ENCODE measurements at regions not wholly inside any gene's neighbourhood (a gene's known extent, or its start where the extent isn't known, plus 50 kb on each side); places are given as distances from the start of the nearest gene placed in this dataset.
"Not testable (repeated sequence)": the region's sequence is repeated elsewhere in the genome, so short reads cannot be mapped to it uniquely, and the experiment has no call there.

DNA sequence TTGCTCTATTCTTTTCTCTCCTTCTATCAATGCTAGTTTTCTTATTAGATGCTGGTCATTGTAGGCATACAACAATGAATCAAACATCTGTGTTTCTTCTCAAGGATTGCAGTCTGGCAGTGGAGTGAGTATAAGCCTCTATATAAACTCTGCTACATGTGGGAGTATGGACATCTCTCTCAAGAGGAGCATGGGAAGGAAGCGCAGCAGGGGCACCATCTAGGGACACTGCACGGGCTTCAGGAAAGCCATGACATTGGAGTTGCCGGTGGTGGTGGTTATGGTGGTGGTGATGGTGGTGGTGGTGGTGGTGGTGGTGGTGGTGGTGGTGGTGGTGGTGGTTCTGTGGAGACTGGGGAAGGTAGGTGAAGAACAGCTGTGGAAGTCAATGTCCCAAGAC lies 462.6 kb downstream of the RNF144A start:
- no peaks in the 10 kb centered on the region for H3K36me3 Mint-ChIP-seq
- H3K9me3 Mint-ChIP-seq: no peaks in the 10 kb centered on the region
- ATAC-seq (no peak), DNase-seq (no peak)
- H3K27ac Mint-ChIP-seq: peak overlapping the region in 1 of 10 donors; percentile 33
- peaks cover 0 to 4% (median 2%) of the 10 kb centered on the region in 4 donors for H3K4me1 Mint-ChIP-seq
- H3K27me3 Mint-ChIP-seq: peaks cover 1 to 21% (median 9%) of the 10 kb centered on the region in 5 donors
- H3K4me3 Mint-ChIP-seq: no peak overlapping the region
- POLR2A ChIA-PET: no interaction called here

DNA sequence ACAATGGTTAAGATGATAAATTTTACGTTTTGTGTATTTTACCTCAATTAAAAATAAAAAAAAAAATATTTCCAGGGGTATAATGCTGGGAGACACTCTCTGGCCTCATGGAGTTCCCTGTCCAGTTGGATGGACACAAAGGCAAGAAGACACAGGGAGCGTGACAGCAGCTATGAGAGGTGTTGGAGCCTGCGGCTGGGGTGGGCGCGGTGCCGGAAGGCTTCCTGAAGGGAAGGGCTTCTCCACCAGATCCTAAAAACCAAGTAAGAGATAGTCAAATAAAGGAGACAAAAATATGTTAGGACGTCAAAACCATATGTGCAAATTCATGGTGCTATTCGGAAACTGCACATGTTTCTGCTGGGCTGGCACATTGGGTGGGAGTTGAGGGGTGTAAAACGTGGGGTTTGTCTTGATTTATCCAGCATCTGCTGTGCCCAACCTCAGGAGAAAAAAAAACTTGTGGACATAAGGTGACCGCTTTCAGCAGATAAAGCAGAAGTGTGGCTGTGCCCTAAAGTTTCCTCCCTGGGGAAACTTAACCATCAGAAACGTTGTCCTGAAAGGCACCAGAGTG lies 467.6 kb downstream of the RNF144A start:
- POLR2A ChIA-PET: no interaction called here
- Mint-ChIP-seq H3K36me3 (no peaks in the 10 kb centered on the region), H3K4me3 (no peak overlapping the region), H3K27me3 (peaks cover 0 to 10% (median 6%) of the 10 kb centered on the region in 5 donors), H3K9me3 (no peaks in the 10 kb centered on the region), H3K4me1 (no peaks in the 10 kb centered on the region), H3K27ac (no peak overlapping the region)
- DNase-seq (no peak), ATAC-seq (no peak)

DNA sequence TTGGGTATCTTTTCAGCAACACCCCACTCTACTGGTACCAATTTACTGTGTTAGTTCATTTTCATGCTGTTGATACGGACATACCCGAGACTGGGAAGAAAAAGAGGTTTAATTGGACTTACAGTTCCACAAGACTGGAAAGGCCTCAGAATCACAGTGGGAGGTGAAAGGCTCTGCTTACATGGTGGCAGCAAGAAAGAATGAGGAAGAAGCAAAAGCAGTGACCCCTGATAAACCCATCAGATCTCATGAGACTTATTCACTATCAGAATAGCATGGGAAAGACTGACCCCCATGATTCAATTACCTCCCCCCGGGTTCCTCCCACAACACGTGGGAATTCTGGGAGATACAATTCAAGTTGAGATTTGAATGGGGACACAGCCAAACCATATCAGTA lies 473.1 kb downstream of the RNF144A start:
- H3K4me1 Mint-ChIP-seq, H3K27me3 Mint-ChIP-seq, POLR2A ChIA-PET, DNase-seq, H3K4me3 Mint-ChIP-seq, H3K9me3 Mint-ChIP-seq, H3K36me3 Mint-ChIP-seq, ATAC-seq, H3K27ac Mint-ChIP-seq: not testable (repeated sequence)

DNA sequence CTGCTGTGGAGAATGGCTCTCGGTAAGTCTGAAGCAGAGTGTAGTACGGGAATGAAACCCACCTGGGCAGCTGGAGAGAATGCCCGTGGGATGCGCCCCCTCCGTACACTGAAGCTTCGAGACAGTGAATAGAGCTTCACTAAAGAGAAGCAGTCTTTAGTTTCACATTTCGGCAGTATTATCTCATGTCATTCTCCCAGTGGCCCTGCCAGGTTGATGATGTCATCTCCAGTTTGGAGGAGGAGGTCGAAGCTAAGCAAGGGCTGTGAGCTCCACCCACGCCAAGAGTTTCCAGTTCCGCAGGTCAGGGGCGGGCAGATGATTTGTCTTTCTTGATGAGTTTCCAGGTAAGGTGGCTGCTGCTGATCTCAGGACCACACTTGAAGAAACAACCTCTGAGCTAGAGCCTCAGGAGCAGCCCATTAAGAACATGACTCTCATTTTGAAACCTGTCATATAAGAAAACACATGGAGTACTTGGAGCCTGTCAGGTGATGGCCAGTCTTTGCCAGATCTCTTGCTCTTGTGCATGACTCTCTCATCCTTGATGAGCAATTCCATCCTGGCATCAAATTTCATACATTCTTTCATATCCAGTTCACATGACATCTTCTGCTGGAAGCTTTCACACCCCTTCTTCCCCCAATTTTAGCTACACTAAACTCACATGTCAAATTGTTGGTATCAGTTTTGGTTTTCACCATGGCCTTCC lies 475.0 kb downstream of the RNF144A start:
- no peaks in the 10 kb centered on the region for H3K4me1 Mint-ChIP-seq
- POLR2A ChIA-PET: no interaction called here
- peaks cover 0 to 3% (median 2%) of the 10 kb centered on the region in 5 donors for H3K27me3 Mint-ChIP-seq
- H3K36me3 Mint-ChIP-seq: no peaks in the 10 kb centered on the region
- ATAC-seq (no peak), DNase-seq (no peak)
- no peak overlapping the region for H3K27ac Mint-ChIP-seq
- no peaks in the 10 kb centered on the region for H3K9me3 Mint-ChIP-seq
- H3K4me3 Mint-ChIP-seq: no peak overlapping the region

DNA sequence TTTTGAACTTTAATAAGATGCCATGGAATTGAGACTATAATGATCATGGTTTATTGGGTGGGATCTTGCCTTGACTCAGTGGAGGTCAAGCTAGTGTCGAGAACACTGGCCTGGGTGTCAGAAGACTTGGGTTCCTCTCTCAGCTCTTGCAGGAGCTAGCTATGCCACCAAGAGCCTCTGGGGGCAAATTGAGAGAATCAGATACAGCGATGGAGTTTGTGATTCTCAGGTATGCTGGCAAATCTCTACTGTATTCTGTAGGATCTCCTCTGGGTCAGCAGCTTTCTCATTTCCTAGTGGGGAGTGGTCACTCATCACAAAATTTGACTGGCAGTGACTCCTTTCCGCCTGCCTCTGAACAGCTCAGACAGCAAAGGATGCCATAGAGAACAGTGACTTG lies 477.0 kb downstream of the RNF144A start:
- Mint-ChIP-seq H3K27ac (no peak overlapping the region), H3K27me3 (peaks cover 0 to 3% (median 2%) of the 10 kb centered on the region in 5 donors), H3K9me3 (no peaks in the 10 kb centered on the region), H3K4me3 (no peak overlapping the region), H3K36me3 (no peaks in the 10 kb centered on the region), H3K4me1 (no peaks in the 10 kb centered on the region)
- DNase-seq (no peak), ATAC-seq (no peak)
- POLR2A ChIA-PET: no interaction called here

DNA sequence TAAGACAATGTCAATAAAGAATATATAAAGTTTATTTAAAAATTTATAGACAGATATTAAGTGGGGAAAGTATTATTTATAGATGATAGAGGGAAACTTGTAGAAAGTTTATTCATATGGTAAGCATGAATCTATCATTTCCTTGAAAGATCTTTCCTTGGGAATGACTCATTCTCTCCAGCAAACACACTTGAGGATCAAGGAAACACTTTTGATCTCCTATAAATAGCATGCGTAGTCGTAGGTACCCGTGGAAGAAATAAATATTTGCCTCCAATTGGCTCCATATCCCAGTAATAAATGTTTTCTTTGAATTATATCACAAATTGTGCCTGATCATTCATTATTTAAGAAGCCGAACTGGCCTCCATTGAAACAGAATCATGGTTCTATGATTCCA lies 483.4 kb downstream of the RNF144A start:
- peaks cover 11 to 20% (median 16%) of the 10 kb centered on the region in 5 donors for H3K27me3 Mint-ChIP-seq
- ATAC-seq (no peak), DNase-seq (no peak)
- no peaks in the 10 kb centered on the region for H3K9me3 Mint-ChIP-seq
- no peak overlapping the region for H3K27ac Mint-ChIP-seq
- no peak overlapping the region for H3K4me3 Mint-ChIP-seq
- peaks cover 8 to 22% (median 16%) of the 10 kb centered on the region in 4 donors for H3K4me1 Mint-ChIP-seq
- no peaks in the 10 kb centered on the region for H3K36me3 Mint-ChIP-seq
- POLR2A ChIA-PET: no interaction called here

DNA sequence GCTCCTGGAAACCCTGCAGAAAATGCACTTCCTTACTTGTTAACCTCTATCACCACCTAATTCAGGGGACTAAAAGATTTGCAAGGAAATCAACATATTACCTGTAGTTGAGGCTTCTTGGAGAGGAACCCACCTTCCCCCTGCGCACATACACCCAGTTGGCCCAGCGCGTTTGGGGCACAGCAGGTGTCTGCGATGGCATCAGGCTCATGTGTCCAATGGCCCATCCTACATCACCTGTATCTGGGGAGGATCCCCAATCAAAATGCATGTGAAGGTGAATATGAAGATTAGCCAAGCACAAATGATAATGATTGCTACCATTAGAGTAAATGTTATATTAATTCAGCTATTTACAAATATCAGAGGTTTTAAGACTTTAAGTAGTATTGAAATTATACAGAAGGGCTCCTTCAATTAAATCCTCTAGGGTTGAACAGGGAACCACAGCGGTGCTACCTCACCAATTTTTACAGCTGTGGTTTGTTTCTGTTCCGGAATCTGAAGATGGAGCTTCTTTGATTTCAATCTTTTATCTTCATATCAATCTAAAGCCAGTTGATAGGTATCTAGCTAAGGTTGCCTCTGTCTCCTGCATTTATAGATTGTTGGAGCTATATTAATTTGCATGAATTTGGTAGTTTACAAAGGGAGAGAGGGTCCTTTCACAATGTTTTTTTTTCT lies 486.0 kb downstream of the RNF144A start:
- peaks cover 15 to 28% (median 23%) of the 10 kb centered on the region in 5 donors for H3K27me3 Mint-ChIP-seq
- H3K4me1 Mint-ChIP-seq: peaks cover 8 to 22% (median 16%) of the 10 kb centered on the region in 4 donors
- DNase-seq: peak in 2 of 10 donors; percentile 44 to 55
- ATAC-seq: peak; percentile 70 to 84
- no peaks in the 10 kb centered on the region for H3K36me3 Mint-ChIP-seq
- no peaks in the 10 kb centered on the region for H3K9me3 Mint-ChIP-seq
- POLR2A ChIA-PET: no interaction called here
- no peak overlapping the region for H3K27ac Mint-ChIP-seq
- peak overlapping the region in 3 of 10 donors; percentile 12 to 61 (median 38) for H3K4me3 Mint-ChIP-seq

DNA sequence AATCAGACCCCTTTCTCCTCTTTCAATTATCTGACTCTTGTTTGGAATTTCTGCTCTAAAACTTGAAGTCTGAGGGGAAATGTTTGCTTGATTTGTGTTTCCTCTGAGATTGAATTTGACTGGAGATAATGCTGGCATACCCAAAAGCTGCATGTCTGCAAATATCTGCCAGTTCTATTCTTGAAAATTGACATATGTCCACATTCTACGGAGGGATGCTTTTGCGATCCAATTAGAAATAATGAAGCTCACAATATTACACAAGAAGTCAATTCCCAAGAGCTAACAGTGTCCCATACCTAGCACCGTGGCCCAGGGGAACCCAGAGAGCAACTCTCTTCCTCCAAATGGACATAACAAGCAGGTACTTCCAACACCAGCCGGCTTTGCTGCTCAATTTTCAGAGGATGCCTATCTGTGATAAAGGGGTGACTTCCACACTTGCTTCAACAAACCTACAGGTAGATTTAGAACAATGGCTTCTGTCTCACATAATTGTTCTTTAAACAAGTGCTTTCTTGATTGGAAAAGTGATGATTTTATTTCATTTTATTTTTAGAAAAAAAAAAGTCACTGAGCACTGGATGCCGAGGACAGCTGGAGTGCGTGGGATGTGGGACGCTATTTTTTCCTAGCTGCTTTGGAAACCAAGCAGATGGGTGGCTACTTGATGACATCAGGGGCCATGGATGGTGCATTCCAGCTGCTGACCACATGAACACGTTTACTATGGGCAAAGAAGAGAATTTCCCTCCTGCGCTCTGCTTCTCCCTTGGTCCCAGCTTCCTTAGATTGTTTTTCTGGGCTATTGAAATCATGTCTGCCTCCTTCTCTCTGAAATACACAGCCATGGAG lies 488.9 kb downstream of the RNF144A start:
- POLR2A ChIA-PET: no interaction called here
- ATAC-seq: no peak
- Mint-ChIP-seq H3K4me3 (no peak overlapping the region), H3K9me3 (no peaks in the 10 kb centered on the region), H3K36me3 (no peaks in the 10 kb centered on the region), H3K4me1 (peaks cover 8 to 22% (median 16%) of the 10 kb centered on the region in 4 donors), H3K27me3 (peaks cover 15 to 26% (median 23%) of the 10 kb centered on the region in 5 donors), H3K27ac (no peak overlapping the region)
- no peak for DNase-seq

DNA sequence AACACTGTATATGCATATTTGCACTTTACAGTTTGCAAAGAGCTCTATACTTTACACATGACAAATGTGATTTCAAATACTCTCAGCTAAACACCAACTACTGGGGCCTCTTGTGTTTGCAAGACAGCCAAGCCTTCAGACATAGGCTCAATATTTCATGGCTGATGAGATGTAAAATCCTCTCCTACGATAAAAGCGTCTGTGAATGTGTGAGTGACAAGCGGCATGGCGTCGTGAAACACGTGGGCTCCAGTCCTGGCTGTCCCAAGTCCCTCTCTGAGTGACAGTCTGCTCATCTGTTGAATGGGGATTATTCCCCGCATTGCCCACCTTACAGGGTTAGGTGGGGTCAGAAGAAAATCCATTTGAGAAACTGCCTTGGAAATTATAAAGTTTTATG lies 489.8 kb downstream of the RNF144A start:
- Mint-ChIP-seq H3K4me1 (peaks cover 8 to 22% (median 16%) of the 10 kb centered on the region in 4 donors), H3K27me3 (peaks cover 14 to 26% (median 22%) of the 10 kb centered on the region in 5 donors), H3K27ac (no peak overlapping the region), H3K36me3 (no peaks in the 10 kb centered on the region), H3K4me3 (no peak overlapping the region), H3K9me3 (no peaks in the 10 kb centered on the region)
- POLR2A ChIA-PET: no interaction called here
- DNase-seq (no peak), ATAC-seq (no peak)

DNA sequence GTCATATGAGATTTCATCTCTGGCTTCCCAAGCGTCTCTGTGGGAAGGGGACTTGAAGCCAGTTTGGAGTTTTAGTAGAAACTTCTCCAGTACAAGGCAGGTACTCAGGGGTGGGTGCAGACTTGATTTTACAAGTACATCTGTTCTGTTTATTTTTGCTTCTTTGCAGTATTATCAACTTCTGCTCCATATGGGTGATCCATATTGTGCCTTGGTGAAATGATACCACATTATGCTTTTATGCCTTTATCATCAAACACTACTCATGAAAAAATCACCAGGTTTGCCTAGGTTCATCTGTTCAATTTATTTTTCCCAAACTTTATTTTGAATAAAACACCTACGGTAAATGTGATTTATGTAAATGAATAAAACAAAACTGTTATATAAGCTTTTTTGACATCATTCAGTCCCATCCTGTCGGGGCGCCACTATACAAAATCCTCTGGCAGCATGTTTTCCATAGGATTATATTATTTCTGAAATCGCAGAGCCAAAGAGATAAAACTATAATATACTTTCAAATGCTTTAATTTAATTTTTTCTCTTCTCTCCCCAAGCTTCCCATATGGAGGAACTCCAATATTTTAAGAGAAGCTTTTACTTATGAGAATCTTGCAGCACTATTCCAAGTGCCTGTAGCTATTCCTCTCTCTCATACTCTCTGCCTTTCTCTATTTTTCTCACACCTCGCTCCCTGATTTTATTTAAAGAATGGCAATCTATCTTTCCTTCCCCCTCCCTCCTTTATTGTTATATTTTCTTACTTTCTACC lies 490.9 kb downstream of the RNF144A start:
- no peak for ATAC-seq

DNA sequence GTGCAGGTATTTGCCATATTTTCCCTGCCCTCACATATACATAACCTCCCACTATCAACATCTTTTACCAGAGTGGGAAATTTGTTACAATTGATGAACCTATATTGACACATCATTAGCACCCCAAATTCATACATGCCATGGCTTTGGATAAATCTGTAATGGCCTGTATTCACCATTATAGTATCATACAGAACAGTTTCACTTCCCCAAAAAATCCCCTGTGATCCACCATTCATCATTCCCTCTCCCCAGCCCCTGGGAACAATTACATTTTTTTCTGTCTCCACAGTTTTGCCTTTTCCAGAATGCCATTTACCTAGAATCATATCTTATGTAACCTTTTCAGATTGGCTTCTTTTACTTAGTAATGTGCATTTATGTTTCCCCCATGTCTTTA lies 494.5 kb downstream of the RNF144A start:
- POLR2A ChIA-PET: no interaction called here
- Mint-ChIP-seq H3K36me3 (peaks cover 0 to 2% (median 0%) of the 10 kb centered on the region in 3 donors), H3K27ac (no peak overlapping the region), H3K4me1 (no peaks in the 10 kb centered on the region), H3K9me3 (no peaks in the 10 kb centered on the region), H3K27me3 (peaks cover 0 to 8% (median 5%) of the 10 kb centered on the region in 5 donors), H3K4me3 (no peak overlapping the region)
- no peak for DNase-seq
- no peak for ATAC-seq

More for the DNA sequence above, 490.9 kb downstream of the RNF144A start:
- Mint-ChIP-seq H3K36me3 (no peaks in the 10 kb centered on the region), H3K4me3 (no peak overlapping the region), H3K4me1 (peaks cover 3 to 12% (median 8%) of the 10 kb centered on the region in 4 donors), H3K9me3 (no peaks in the 10 kb centered on the region), H3K27me3 (peaks cover 5 to 17% (median 13%) of the 10 kb centered on the region in 5 donors), H3K27ac (peak overlapping the region in 1 of 10 donors; percentile 55)
- POLR2A ChIA-PET: no interaction called here
- no peak for DNase-seq
